A673 (cell line): ENCODE measurements at regions not wholly inside any gene's neighbourhood (a gene's known extent, or its start where the extent isn't known, plus 50 kb on each side); places are given as distances from the start of the nearest gene placed in this dataset.

Experiments
- BruUV-seq: library from RNA; stranded (reverse); fragments of 400-500 nt; replicated peaks from 2 replicates; lab custom pipeline; 2021; lab: Mats Ljungman, UMichigan
- CTCF ChIA-PET: fragments of 300-600 bp; sonication (Branson Sonifier 250); formaldehyde crosslinking; loops from one replicate; lab custom pipeline; 2022; ENCODE audit warnings: antibody characterized with exemption; lab: Charles Lee
- POLR2A ChIA-PET: fragments of 300-600 bp; sonication (Branson Sonifier 250); formaldehyde crosslinking; loops from one replicate; lab custom pipeline; 2022; ENCODE audit warnings: antibody characterized with exemption; ENCODE audit not compliant: low non-redundant PET; lab: Charles Lee
- DNase-seq: peaks from one replicate; pipeline ENCODE4 v3.0.0-alpha.2; 2015; ENCODE audit warnings: low spot score
- H3K27ac ChIP-seq: fragments of 200-600 bp; sonication (generic); 2 replicates; pipeline ENCODE4 v1.5.1; 2016; ENCODE audit warnings: mixed run types, low read depth, mild to moderate bottlenecking, mixed read lengths, antibody characterized with exemption, low read length; ENCODE audit not compliant: poor library complexity, severe bottlenecking
- H3K27me3 ChIP-seq: fragments of 200-600 bp; sonication (generic); replicated peaks from 2 replicates; pipeline ENCODE4 v1.6.1; 2017; ENCODE audit warnings: mixed run types, low read depth, mild to moderate bottlenecking, mixed read lengths, antibody characterized with exemption, low read length; ENCODE audit not compliant: insufficient read depth, poor library complexity
- H3K36me3 ChIP-seq: fragments of 200-600 bp; sonication (generic); 2 replicates; pipeline ENCODE4 v1.6.1; 2016; ENCODE audit warnings: mixed run types, mild to moderate bottlenecking, mixed read lengths, antibody characterized with exemption, low read length; ENCODE audit not compliant: insufficient read depth, poor library complexity, severe bottlenecking
- H3K4me1 ChIP-seq: fragments of 200-600 bp; sonication (generic); 2 replicates; pipeline ENCODE4 v1.6.1; 2017; ENCODE audit warnings: mixed run types, mild to moderate bottlenecking, mixed read lengths, antibody characterized with exemption, low read length; ENCODE audit not compliant: insufficient read depth, poor library complexity, severe bottlenecking
- H3K4me3 ChIP-seq: fragments of 200-600 bp; sonication (generic); 2 replicates; pipeline ENCODE4 v1.5.1; 2016; ENCODE audit warnings: low read depth, mixed run types, mild to moderate bottlenecking, mixed read lengths, low read length; ENCODE audit not compliant: poor library complexity, severe bottlenecking
- H3K9me3 ChIP-seq: fragments of 200-600 bp; sonication (generic); 2 replicates; pipeline ENCODE4 v1.6.1; 2016; ENCODE audit warnings: mixed run types, low read depth, mild to moderate bottlenecking, mixed read lengths, antibody characterized with exemption, low read length; ENCODE audit not compliant: poor library complexity, severe bottlenecking
- CTCF ChIP-seq: fragments of 300-800, 200-600 bp; sonication (generic); conservative IDR thresholded peaks from 2 replicates; pipeline ENCODE4 v1.5.1; 2017; ENCODE audit warnings: low read depth, mild to moderate bottlenecking, antibody characterized with exemption, low read length, moderate library complexity, mixed read lengths
- EZH2 ChIP-seq: fragments of 200-600 bp; sonication (generic); IDR thresholded peaks from 2 replicates; pipeline ENCODE4 v1.6.1; 2017; ENCODE audit warnings: borderline replicate concordance, low read depth, mild to moderate bottlenecking, mixed read lengths, antibody characterized with exemption, low read length; ENCODE audit not compliant: poor library complexity, severe bottlenecking
- intact Hi-C: fragments of 100-400 bp; cut with micrococcal nuclease; formaldehyde crosslinking; loops from one replicate; pipeline ENCODE4 v1.10.0; 2022; ENCODE audit not compliant: unreplicated experiment

- POLR2A ChIA-PET, result no interaction called here
- peaks cover 54% of the 10 kb centered on the region for H3K27me3 ChIP-seq
- H3K4me3 ChIP-seq, result no peak overlapping the region
- H3K4me1 ChIP-seq, result no peaks in the 10 kb centered on the region
- BruUV-seq, result no TSS peak
- no peak for DNase-seq
- H3K36me3 ChIP-seq, result no peaks in the 10 kb centered on the region
- CTCF ChIA-PET, result no interaction called here
- TF ChIP-seq CTCF, result no peak
- no peak for TF ChIP-seq EZH2
- intact Hi-C loops, result loop anchor here (5.0 kb wide), 1 partner anchor 50 kb away; no protein-coding TSS in a partner anchor
- H3K9me3 ChIP-seq, result no peaks in the 10 kb centered on the region
- H3K27ac ChIP-seq, result no peak overlapping the region
Measured at GRCh38 chr7:45242698-45243097, 85.1 kb downstream of the RAMP3 start.

- H3K36me3 ChIP-seq, result no peaks in the 10 kb centered on the region
- ChIA-PET POLR2A (no interaction called here), CTCF (no interaction called here)
- intact Hi-C loops, result loop anchor here (5.0 kb wide), 1 partner anchor 47 kb away; no protein-coding TSS in a partner anchor
- H3K4me3 ChIP-seq, result no peak overlapping the region
- TF ChIP-seq CTCF (no peak), EZH2 (no peak)
- H3K9me3 ChIP-seq, result no peaks in the 10 kb centered on the region
- BruUV-seq, result no TSS peak
- DNase-seq, result no peak
- H3K27ac ChIP-seq, result no peak overlapping the region
- peaks cover 48% of the 10 kb centered on the region for H3K27me3 ChIP-seq
- H3K4me1 ChIP-seq, result no peaks in the 10 kb centered on the region
Measured at GRCh38 chr7:45244981-45245380, 87.4 kb downstream of the RAMP3 start.

GRCh38 chr7:45246339-45246738 lies 88.7 kb downstream of the RAMP3 start:
- intact Hi-C loops, result no loop called here
- Histone ChIP-seq H3K27ac (no peak overlapping the region), H3K9me3 (no peaks in the 10 kb centered on the region), H3K27me3 (peaks cover 42% of the 10 kb centered on the region), H3K36me3 (no peaks in the 10 kb centered on the region), H3K4me1 (no peaks in the 10 kb centered on the region), H3K4me3 (no peak overlapping the region)
- no peak for DNase-seq
- BruUV-seq, result no TSS peak
- ChIA-PET POLR2A (no interaction called here), CTCF (no interaction called here)
- no peak for TF ChIP-seq CTCF
- TF ChIP-seq EZH2, result no peak
